GM21723 (cell line): ENCODE measurements at regions not wholly inside any gene's neighbourhood (a gene's known extent, or its start where the extent isn't known, plus 50 kb on each side); places are given as distances from the start of the nearest gene placed in this dataset.

Experiments used
- ATAC-seq: cut with Tn5 transposase; IDR thresholded peaks from one replicate; pipeline ENCODE4 v1.9.1; 2021; ENCODE audit warnings: mild to moderate bottlenecking, moderate library complexity; ENCODE audit not compliant: unreplicated experiment

- no peak for ATAC-seq
Observed at GRCh38 chr5:58122157-58122556, 337.7 kb downstream of the PLK2 start.

GRCh38 chr5:58121391-58121790, 338.5 kb downstream of the PLK2 start:
- ATAC-seq = no peak

- no peak for ATAC-seq
Observed at GRCh38 chr5:58117542-58117941, 342.3 kb downstream of the PLK2 start.

GRCh38 chr5:58116346-58116745, 343.5 kb downstream of the PLK2 start:
- ATAC-seq = no peak

- no peak for ATAC-seq
Observed at GRCh38 chr5:58115811-58116210, 344.1 kb downstream of the PLK2 start.

GRCh38 chr5:58114324-58114723, 345.6 kb downstream of the PLK2 start:
- ATAC-seq = no peak

- no peak for ATAC-seq
Observed at GRCh38 chr5:58113172-58113571, 346.7 kb downstream of the PLK2 start.

GRCh38 chr5:58108511-58108910, 351.4 kb downstream of the PLK2 start:
- ATAC-seq = no peak

GRCh38 chr5:58107704-58108103, 352.2 kb downstream of the PLK2 start:
- ATAC-seq = no peak

- ATAC-seq = no peak
Observed at GRCh38 chr5:58106754-58107410, 353.0 kb downstream of the PLK2 start.

- ATAC-seq = no peak
Observed at GRCh38 chr5:58105836-58106235, 354.1 kb downstream of the PLK2 start.

- ATAC-seq = no peak
Observed at GRCh38 chr5:58099257-58099656, 360.6 kb downstream of the PLK2 start.

GRCh38 chr5:58094031-58094430, 365.9 kb downstream of the PLK2 start:
- ATAC-seq = no peak

GRCh38 chr5:58090704-58091103, 369.2 kb downstream of the PLK2 start:
- no peak for ATAC-seq

- ATAC-seq = no peak
Observed at GRCh38 chr5:58088941-58089340, 370.9 kb downstream of the PLK2 start.

- no peak for ATAC-seq
Observed at GRCh38 chr5:58087905-58088304, 372.0 kb downstream of the PLK2 start.

- ATAC-seq = no peak
Observed at GRCh38 chr5:58087123-58087522, 372.8 kb downstream of the PLK2 start.

- no peak for ATAC-seq
Observed at GRCh38 chr5:58085800-58086199, 374.1 kb downstream of the PLK2 start.

- no peak for ATAC-seq
Observed at GRCh38 chr5:58081435-58081834, 378.5 kb downstream of the PLK2 start.

- no peak for ATAC-seq
Observed at GRCh38 chr5:58080573-58080972, 379.3 kb downstream of the PLK2 start.

- ATAC-seq = no peak
Observed at GRCh38 chr5:58077966-58078365, 381.9 kb downstream of the PLK2 start.

GRCh38 chr5:58077416-58077815, 382.5 kb downstream of the PLK2 start:
- no peak for ATAC-seq
